Kidney capillary endothelial cell (primary cell): ENCODE measurements at regions not wholly inside any gene's neighbourhood (a gene's known extent, or its start where the extent isn't known, plus 50 kb on each side); places are given as distances from the start of the nearest gene placed in this dataset.
"Not testable (repeated sequence)": the region's sequence is repeated elsewhere in the genome, so short reads cannot be mapped to it uniquely, and the experiment has no call there.

ENCODE experiments used
- DNase-seq: peaks from one replicate; pipeline ENCODE4 v3.0.0-alpha.2; 2018; ENCODE audit warnings: low spot score

DNA sequence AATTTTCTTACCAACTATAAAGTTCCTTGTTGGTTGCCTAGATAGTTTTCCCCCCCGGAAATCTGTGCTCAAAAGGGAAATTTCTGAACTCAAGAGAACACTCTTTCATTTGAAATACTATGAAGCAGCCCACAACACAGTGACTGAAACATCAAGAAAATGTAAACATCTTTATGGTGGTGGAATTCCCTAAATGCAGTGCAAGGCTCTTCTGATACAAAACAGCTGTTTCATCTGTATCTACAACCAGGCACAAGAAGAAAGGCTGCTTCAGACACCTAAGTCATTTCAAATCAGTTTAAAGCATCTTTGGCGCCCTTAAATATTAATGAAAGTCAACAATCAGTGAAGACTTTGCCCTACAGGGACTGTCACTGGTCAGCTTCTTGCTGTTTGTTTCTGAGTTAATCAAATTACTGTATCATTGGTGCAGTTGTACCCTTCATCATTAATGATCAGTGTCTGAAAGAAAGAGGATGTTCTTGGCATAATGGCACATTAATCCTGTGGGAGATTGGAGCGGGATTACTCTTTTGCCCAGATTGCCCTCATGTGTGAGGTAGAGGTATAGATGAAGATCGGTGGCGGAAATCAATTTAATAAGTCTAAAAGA is 947.0 kb downstream of the NR2F1-AS1 start:
- no peak for DNase-seq

DNA sequence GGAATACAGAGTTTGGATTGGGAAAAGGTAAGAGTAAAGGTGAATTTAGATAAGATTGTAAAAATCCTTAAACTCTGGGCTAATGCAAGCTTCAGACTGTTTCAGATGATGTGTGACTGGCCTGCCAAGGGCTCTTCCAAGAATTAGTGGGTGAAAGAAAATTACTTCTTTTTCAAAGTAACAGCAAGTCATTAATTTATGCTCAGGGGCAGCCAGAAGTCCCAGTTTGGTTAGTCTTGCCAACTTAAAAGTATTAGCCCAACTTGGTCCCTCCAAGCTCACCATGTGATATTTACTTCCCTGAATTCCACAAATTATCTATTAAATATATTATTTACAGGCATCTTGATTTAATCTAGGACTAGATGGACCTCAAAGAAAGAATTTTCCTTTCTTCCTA is 947.8 kb downstream of the NR2F1-AS1 start:
- no peak for DNase-seq

DNA sequence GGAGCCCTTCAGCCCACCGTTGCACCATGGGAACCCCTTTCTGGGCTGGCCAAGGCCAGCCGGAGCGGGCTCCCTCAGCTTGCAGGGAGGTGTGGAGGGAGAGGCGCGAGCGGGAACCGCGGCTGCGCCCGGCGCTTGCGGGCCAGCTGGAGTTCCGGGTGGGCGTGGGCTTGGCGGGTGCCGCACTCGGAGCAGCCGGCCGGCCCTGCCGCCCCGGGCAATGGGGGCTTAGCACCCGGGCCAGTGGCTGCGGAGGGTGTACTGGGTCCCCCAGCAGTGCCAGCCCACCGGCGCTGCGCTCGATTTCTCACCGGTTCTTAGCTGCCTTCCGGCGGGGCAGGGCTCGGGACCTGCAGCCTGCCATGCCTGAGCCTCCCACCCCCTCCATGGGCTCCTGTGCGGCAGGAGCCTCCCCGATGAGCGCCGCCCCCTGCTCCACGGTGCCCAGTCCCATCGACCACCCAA is 949.8 kb downstream of the NR2F1-AS1 start:
- DNase-seq = not testable (repeated sequence)

DNA sequence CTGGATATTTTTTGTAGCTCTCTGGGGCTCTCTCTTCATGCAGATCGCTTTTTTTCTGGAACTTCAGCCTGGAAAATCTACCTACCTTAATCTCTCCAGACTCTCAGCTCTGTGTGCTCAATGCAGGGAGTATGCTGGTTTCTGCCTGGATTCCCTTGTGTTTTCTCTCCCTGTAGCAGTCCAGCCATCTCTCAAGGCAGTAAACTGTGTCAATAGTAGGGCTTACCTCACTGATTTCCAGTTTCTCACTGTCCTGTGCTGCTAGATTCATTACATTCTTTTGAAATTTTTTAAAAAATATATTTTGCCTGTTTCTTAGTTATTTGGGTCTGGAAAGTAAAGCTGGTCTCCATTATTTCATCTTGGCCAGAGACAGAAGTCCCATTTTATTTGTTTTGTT is 951.4 kb downstream of the NR2F1-AS1 start:
- no peak for DNase-seq

DNA sequence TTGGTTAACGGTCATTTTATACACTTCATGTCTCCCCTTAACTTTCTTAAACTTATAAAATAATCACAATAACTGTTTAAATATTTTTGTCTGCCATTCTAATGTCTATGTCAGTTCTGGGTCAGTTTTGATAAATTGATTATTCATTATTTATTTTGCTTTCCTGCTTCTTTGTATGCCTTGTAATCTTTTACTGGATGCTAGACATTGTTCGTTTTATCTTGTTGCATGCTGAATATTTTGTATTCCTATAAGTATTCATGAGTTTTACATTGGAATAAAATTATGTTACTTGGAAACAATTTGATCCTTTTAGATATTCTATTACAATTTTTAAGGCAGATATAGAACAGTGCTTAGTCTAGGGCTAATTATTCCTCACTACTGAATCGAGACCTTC is 952.0 kb downstream of the NR2F1-AS1 start:
- no peak for DNase-seq

DNA sequence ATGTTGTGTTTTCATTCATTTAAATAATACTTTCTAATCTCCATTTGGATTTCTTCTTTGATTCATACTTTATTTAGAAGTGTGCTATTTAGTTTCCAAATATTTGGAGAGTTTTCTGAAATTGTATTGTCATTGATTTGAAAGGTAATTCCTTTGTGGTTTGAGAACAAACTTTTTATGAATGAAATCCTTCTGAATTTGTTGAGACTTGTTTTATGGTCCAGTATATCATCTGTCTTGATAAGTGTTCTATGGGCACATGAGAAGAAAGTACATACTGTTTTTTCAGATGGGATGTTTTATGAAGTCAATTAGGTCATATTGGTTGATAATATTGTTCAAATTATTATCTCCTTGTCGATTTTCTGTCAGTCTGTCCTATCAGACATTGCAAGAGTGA is 953.8 kb downstream of the NR2F1-AS1 start:
- no peak for DNase-seq

DNA sequence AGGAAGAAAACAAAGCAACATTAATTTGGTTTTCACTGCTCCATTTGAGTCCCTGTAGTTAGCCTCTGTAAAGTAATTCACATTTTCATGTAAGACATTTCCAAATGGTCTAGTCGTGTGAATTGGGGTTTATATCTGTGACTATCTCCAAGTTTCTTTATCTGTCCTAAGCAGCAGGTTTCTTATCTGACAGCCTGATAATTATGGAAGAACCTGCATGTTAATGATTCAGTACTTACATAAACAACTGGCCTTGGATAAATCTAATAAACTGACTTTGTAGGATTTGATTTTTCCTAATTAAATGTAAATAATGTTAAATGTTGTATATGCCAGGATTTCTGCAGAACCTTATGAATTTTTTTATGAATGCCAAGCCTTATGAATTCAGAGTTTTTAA is 964.9 kb downstream of the NR2F1-AS1 start:
- no peak for DNase-seq

DNA sequence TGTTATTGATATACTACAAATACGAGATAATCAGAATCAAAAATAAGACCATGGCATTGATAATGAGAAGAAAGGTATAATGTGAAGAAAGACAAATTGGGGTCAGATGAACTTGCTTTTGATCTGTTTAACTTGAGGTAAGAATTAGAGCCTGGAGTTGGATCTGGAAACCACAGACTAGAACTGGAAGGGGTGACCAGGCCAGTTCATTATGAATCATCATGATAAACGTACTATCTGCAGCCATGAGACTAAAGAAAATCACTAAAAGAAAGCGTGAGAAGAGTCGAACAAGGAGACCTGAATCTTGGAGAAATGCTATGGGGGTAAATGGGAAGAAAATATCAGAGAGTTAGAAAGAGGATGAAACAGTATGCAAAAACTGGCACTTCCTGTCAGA is 967.5 kb downstream of the NR2F1-AS1 start:
- no peak for DNase-seq

DNA sequence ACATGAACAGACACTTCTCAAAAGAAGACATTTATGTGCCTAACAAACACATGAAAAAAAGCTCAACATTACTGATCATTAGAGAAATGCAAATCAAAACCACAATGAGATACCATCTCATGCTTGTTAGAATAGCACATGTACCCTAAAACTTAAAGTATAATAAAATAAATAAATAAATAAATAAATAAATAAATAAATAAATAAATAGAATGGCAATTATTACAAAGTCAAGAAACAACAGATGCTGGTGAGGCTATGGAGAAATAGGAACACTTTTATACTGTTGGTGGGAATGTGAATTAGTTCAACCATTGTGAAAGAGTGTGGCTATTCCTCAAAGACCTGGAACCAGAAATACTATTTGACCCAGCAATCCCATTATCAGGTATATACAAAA is 970.6 kb downstream of the NR2F1-AS1 start:
- DNase-seq = not testable (repeated sequence)

DNA sequence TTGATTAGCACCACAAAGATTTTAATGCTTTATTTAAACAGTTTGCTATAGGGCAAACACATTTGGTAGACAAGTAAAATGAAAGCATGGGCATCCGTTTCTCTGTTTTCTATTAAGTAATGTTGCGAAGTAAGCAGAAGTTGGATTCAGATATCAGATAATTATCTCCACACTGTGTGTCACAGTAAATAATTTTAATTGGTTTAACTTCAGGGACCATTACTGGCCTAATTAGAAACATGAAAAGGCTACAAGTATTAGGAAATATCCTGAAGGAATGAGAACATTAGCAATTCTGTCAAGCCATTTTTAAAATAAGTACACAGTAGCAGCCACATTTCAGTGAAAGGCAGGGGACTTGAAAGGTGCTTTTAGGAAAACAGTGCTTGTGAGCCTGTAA is 975.4 kb downstream of the NR2F1-AS1 start:
- DNase-seq = no peak

DNA sequence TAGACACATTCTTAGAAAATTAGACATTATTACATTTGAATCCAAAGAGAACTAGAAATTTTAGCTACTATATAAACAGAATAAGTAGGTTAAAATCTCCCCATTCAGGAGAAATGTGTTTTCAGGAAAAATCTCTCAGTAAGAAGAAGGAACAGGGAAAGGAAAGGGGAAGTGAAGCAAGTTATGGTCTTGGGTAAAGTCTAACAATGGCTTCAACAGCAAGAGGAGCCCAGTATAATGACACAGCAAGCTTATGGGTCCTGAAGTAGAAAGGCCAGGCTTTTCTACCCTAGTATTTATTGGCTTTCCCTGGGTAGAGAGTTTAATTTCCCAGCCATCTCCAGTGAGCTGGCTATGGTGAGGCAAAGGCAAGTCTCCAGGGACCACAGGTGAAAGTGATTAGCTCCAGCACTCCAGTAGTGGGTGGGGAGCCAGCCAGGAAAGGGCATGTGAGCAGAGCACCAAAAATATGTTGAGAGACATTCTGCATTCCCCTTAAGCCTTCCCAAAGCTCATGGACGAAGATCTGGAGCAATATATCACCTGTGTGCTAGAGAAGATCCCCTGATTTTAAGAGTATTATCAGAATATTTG is 981.7 kb downstream of the NR2F1-AS1 start:
- DNase-seq = no peak

DNA sequence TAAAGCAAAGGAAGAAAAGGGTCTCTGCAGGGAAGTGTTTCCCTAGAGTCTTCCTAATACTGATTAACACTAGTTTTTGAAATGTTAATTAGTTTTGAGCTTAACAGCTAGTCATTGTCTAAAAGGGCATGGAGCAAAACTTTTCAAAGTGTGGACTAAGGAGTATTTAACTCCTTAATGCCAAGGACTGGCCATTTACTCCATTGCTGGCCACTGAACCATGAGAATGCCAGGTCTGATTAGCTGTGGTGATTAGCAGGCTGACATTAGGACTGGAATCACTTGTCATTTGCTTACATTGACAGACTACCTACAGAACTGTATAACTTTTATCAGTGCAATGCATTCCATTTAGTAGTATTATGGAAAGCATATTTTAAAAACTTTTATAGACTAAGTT is 987.0 kb downstream of the NR2F1-AS1 start:
- no peak for DNase-seq

DNA sequence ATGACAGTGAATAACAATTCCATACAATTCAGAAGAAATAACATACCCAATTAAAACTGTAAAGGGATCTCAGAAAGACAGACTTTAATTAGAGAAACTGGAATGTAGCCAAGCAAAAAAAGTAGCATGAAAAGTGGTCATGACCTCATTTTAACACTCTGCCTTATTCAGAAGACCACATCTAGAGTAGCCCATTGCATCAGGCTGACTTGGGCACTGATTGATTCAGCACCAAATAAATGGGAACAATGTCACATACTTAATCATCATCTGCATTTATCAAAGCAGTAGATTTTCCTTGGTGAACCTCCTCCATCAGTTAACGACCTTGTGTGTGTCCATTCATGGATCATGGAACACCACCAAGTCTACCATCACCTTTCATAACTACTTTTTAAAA is 992.1 kb downstream of the NR2F1-AS1 start:
- DNase-seq = no peak

DNA sequence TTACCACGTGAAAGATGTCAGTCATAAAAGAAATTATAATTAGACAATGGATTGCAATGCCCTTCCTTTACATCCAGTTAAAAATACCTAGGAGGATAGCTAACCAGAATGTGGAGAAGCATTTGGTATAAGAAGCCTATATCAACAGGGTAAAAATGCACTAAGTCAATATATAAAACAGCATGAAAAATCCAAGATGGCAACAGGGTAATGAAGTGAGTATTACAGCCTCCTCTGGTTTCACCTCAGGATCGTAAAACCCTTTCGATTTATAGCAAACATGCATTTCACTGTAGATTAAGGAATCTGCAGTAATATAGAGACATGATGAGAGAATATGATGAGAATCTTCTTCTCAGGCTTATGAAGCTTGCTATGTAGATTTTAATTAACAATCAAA is 999.3 kb downstream of the NR2F1-AS1 start:
- no peak for DNase-seq

DNA sequence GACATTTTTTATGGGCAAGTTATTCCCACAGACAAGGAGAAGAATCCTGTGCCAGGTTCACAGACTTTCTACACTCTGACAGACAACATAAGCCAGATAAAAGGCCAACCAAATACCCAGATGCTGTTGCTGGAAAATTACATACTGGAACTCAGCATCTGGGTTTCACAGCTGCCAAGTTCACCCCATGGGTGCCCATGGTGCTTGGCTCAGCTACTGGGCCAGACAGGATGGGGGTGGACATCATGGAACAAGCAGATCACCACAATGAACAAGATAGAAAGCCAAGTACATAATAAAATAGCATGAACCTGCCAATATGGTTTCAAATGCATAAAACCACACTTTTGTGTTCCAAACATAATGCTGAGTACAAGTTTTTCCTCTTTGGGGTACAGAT is 999.8 kb downstream of the NR2F1-AS1 start:
- DNase-seq = no peak

DNA sequence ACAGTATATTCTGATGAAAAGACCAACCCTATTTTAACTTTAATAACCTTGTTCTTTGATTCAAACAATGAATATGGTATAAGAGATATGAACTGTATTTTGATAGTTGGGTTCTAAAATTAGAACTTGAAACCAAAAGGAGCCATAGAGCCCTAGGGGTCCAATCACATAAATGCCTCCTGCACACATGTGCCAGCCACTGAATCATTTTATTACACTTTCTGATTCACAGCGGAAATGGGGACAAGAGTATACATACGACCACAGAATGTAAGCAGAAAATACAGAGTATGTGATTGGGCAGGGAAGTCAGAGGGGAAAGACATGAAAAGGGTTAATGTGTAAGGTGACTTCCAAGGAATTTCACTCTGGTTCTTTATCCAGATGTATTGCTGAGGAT is 1000.2 kb downstream of the NR2F1-AS1 start:
- no peak for DNase-seq

DNA sequence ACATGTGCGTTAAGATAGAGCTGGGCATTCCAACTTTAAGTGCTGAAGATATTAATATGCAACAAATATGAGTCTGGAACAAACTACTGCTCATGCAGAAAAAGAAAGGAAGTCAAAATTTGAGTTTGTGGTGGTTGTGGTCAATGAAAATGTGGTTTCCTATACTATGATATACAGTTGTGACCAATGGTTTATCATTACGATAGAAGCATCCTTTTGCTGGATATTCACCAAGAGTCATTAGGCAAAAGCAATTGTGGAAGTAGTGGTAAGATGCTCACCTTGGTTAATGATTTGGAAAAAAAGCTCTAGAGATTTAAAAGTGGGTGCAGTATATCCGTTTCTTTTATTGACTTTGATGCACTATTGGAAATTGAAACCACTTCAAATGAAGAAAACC is 1007.0 kb downstream of the NR2F1-AS1 start:
- DNase-seq = no peak

DNA sequence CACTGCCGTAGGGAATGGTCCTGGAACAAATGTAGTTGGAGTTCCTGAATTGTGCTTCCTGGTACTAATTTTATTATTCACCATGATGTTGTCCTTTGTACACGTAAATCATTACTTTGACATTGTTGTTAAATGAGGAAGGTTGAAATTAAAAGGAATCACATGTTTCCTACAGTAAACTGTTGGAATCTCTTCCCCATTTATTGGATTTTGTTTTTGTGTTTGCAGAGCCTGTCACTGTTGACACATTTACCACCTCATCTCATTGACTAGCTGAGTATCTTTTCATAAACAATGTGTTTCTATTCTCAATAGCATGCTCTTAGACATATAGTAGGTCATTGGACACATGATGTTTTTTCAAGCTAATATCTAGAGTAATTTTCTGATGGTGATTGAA is 1012.5 kb downstream of the NR2F1-AS1 start:
- no peak for DNase-seq

DNA sequence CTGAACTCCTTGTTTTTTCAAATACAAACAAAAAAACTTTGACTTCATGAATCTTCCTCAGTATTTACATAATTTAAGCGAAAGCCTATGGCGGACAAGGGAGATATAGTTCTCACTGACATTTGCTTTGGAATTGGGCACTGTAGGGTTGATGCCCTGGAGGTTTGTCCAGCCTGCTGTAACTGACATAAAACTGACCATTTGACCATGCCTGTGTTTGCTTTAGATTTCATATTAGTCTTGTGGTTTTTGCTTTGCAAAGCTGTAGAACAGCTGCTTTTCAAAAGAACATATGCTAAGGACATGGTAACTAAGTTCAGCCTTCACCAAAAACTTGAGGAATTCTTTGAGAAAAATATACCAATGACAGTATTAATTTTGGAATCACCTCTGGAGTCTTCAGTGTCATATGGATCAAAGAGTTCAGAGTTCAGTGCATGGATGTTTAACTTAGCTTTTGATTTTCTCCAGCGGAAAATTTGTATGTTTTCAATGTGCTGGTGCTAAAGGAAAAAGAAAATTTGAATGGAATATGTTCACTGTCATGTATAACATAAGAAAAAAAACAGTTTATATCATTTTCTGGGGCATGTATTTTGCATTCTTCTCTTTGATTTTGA is 1013.1 kb downstream of the NR2F1-AS1 start:
- no peak for DNase-seq

DNA sequence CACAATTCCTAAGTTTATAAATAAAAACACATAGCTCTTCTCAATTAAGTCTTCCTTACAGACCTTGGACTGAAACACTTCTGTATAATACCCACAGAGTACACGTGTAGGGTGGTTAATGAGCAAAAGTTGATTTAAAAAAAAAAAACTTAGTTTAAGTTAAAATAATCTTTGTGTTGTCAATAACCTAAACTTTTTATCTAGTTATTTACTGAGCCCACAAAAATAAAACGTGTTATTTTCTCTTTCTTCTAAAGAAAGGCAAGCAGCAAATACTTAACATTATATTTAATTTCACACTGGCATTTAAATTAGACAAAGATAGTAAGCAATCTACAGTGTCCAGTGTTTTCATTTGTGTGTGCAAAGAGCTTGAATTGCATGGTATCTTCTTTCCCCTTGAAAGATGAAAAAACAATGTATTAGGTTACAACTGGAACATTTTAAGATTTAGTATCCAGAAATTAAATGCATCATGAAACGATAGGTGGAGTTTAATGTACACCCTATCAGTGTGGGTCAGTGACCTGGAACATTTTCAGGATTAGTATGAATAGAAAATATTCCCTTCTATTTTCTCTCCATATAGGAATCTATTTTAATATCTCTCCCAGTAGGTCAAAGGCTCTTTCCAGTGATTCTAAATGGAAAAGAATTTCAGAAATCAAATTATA is 1014.8 kb downstream of the NR2F1-AS1 start:
- DNase-seq = no peak

DNA sequence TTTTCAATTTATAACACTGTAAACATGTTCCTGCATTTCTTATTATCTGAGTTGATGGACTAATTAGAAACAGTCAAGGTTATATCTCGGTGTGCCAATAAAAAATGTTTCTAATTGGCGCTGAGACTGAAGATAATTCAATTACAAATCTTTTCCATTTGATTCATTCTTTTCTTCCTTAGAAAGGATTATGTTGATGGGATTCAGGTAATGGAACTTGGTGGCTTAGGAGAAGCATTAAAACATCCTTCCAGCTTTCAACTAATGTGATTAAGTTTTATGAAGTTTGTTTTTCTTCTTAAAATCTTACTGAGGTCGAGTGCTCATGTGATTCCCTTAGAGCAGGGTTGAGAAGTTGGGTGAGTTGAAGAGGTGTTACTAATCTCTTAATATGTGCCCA is 1015.3 kb downstream of the NR2F1-AS1 start:
- DNase-seq = no peak

DNA sequence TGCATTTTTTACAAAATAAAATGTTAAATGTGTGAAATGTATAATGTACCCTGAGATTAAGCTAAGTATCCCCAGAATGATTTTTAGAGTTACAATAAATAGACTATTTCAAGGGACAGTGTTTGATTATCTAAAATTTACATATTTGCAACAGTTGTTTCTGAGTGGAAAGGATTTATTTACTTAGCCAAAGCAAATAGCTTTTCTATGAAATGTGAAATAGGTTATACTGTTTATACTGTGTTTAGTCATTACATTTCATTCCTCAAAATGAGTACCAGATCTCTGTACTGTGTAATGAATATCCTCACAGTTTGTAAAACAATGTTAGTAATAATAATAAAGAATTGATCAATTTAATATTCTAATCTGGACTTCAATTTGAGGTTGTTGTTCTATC is 1019.0 kb downstream of the NR2F1-AS1 start:
- no peak for DNase-seq

DNA sequence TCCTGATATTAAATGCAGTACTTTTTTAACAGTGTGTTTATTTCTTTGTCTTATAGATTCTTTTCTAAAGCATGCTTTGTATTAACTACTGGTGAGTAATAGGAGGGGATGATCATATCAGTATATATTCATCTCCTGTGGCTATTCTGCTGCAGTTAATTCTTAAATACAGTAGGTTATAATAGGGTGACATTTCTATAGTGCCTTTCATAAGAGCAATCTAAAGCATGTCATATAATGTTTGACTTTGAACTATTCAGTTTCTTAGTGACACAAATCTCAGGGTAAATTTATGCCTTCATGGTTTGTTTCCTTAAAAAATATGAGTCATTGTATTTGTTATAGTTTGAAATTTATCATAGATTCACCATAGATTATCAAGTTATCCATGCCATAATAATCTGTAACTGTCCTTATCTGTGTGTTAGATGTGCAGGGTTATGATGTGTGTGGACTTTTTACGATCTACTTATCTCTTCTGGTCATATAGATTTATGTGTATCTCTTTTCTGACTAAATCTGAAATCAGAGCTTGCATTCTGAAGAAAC is 1019.5 kb downstream of the NR2F1-AS1 start:
- no peak for DNase-seq
